Activated T-helper 1 cell treated with anti-CD3 and anti-CD28 coated beads, Interleukin-2, amount 50 U/mL, for 16 hours (primary cell): ENCODE measurements at regions not wholly inside any gene's neighbourhood (a gene's known extent, or its start where the extent isn't known, plus 50 kb on each side); places are given as distances from the start of the nearest gene placed in this dataset.

Experiments
- DNase-seq, 2 donors: peaks; one replicate each; pipeline ENCODE4 v3.0.0-alpha.2; 2020; ENCODE audit warnings: low read depth in 1 of 2, low spot score in 1 of 2

GRCh38 chr6:104229057-104229456, 630.7 kb downstream of the HACE1 start:
- DNase-seq = no peak

GRCh38 chr6:104227508-104227907, 632.2 kb downstream of the HACE1 start:
- DNase-seq = no peak

GRCh38 chr6:104226790-104227446, 632.8 kb downstream of the HACE1 start:
- no peak for DNase-seq

DNA sequence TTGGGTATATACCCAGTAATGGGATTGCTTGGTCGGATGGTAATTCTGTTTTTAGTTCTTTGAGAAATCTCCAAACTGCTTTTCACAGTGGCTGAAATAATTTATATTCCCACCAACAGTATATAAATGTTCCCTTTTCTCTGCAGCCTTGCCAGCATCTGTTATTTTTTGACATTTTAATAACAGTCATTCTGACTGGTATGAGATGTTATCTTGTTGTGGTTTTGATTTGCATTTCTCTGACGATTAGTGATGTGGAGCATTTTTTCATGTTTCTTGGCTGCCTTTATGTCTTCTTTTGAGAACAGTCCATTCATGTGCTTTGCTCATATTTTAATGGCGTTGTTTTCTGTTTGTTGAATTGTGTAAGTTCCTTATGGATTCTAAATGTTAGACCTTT, 641.6 kb downstream of the HACE1 start:
- no peak for DNase-seq

- DNase-seq = no peak
Measured at GRCh38 chr6:104214901-104215300, 644.8 kb downstream of the HACE1 start.

DNA sequence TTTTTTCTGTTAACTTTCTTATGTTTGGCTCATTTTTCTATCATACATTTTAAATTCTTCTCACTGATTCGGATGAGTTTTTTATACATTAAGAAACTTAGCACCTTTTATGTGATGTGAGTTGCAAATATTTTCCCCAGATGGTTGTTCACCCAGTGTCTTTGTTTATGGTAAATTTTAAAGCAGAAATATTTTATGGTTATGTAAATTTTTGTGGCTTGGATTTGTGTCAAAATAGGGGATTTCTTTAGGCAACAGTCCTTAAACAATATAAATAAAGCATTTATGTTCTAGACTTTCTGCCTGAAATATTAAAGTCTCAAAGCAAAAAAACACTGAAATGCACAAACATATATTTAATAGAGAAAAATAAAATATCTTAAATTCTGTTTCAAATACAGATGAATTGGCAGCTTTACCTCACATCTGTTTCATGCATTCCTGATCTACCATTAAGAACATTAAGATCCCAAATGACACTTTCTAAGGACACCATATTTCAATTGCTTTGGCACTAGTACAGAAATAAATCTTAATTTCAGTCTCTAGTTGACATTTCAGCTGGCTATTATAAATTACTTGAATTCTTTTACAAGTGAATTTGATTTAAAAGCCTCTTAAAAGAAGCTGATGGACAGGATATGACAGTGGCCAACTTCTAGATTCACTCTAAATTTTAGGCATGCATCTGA, 646.6 kb downstream of the HACE1 start:
- DNase-seq = no peak

DNA sequence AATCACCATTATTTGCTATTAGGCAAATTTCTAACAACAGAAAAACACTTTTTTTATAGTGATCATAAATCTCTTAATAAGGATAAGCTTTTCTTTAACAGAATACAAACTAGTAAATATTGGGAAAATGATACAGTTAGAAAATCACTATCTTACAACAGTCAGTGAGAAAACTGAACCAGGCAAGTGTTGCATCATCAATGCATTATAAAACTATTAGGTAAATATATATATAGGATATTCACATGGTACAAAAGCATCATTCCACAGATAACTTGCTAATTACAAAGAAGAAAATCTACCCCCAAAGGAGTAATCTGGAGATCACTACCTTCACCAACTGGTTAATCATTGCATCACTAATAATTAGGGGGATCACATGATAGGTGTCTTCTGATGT, 652.1 kb downstream of the HACE1 start:
- no peak for DNase-seq

GRCh38 chr6:104201557-104201956, 658.2 kb downstream of the HACE1 start:
- no peak for DNase-seq

- no peak for DNase-seq
Measured at GRCh38 chr6:104187616-104188015, 672.1 kb downstream of the HACE1 start.

DNA sequence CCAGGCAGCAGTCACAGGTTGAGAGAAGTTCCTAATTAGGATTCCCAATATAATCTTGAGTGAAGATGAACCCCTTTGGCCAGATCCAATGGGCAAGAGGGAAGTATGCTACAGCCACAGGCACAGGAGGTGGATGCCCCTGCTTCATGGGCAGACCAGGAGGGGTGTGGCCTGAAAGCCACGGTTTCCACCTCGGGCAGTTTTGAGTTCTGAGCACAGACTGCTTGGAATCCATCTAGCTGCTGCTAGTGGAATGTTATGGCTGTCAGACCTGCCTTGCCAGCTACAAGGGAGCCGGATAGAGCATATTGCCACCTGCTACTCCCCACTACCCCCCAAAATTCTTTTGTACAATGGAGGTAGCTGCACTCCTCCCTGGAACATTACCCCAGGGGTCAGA, 672.9 kb downstream of the HACE1 start:
- no peak for DNase-seq

- DNase-seq = no peak
Measured at GRCh38 chr6:104183816-104184435, 675.8 kb downstream of the HACE1 start.

- DNase-seq = no peak
Measured at GRCh38 chr6:104182811-104183210, 676.9 kb downstream of the HACE1 start.

DNA sequence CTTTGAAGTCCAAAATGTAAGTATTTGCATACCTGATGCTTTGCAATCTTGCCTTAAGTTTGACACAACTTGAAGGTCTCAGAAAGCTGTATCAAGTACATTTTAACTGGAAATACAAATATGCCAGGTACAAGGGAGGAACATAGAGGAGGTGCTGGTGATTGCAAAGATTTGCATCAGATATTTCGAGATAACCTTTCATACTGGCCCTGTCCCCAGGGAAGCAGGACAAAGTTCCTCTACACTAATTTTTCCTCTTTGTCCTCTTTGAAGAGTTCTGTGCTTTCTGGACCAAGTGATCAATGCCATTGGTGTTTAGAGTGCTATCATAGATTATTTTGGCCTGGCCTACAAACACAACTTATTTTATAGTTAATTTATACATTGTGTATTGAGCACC, 686.1 kb downstream of the HACE1 start:
- no peak for DNase-seq

GRCh38 chr6:104170401-104170800, 689.3 kb downstream of the HACE1 start:
- no peak for DNase-seq

DNA sequence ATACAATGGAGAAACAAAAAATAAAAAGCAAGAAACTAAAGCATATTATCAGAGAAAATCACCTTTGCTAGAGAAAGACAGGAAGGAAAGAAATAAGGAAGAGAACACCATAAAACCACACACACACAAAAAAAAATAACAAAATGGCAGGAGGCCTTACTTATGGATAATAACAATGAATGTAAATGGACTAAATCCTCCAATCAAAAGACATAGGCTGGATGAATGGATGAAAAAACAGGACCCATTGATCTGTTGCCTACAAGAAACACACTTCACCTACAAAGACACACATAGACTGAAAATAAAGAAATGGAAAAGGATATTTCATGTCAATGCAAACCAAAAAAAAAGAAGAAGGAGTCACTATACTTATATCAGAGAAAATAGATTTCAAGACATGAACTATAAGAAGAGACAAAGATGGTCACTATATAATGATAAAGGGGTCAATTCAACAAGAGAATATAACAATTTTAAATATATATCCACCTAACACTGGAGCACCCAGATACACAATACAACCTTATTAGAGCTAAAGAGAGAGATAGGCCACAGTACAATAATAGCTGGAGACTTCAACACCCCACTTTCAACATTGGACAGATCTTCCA, 693.6 kb downstream of the HACE1 start:
- no peak for DNase-seq

DNA sequence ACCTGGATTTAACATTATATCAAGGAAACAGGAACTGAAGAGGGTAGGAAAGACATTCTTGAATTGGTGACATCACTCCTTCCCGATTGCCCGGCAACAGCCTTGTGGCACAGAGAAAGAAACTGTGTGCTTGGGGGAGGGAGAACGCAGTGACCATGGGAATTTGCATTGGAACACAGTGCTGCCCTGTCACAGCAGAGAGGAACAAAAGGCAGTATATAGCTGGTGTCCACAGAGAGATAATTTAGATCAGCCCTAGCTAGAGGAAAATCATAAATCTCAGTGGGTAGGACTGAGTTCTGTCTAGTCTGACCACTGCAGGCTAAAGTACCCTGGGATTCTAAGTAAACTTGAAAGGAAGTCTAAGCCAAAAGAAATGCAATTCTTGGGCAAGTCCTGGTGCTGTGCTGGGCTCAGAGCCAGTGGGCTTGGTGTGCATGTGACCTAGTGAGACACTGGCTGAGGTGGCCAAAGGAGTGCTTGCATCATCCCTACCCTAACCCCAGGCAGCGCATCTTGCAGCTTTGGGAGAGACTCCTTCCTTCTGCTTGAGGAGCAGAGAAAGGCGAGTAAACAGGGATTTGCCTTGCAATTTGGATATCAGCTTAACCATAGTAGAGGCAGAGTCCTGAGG, 697.6 kb downstream of the HACE1 start:
- no peak for DNase-seq

DNA sequence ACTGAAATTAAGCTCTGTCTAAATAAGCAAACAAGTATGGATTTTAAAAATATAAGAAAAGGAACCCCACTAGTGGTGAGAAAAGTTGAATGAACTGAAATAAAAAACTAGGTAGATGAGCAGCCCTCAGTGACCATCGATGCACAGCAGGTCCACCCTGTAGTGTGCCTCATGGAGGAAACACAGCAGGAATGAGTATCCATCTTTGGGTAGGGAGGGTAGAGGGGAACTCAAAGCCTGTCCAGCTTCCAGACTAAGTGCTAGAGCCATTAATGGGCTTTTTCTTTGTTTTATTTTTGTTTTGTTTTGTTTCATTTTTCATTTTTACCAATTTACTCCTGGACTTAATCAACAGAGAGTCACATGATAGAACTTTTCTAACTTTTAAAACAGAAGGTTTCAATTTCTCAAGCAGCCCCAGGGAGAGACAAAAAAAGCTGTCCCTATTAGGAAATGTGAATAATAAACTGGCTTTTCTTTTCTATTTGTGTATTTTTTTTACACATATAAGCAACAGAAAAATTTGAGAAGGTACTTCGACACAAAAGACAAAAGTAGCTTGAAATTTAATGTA, 700.6 kb downstream of the HACE1 start:
- DNase-seq = no peak

- DNase-seq = no peak
Measured at GRCh38 chr6:104143757-104144156, 716.0 kb downstream of the HACE1 start.

DNA sequence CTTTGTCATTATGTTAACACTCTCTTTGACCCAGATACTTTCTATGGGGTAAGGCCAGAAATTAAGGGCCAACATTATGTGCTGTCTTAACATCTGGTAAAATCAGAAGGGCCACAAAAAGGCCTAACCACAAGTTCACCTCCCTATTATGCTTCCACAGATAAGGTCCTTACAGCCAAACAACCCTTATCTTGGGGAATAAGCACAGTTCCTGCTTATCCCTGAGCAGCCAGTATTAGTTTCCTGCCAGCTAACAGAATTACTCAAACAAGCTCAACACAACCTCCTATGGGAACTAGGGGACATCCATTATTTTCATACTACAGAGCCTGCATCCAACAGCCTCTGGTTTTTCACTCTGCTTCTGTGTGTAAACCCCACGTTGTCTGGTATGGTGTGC, 724.8 kb downstream of the HACE1 start:
- no peak for DNase-seq

- no peak for DNase-seq
Measured at GRCh38 chr6:104130343-104130742, 729.4 kb downstream of the HACE1 start.

- DNase-seq = no peak
Measured at GRCh38 chr6:104126315-104127005, 733.3 kb downstream of the HACE1 start.
